Fibroblast of upper back skin (primary cell): ENCODE measurements at regions not wholly inside any gene's neighbourhood (a gene's known extent, or its start where the extent isn't known, plus 50 kb on each side); places are given as distances from the start of the nearest gene placed in this dataset.
"Not testable (repeated sequence)": the region's sequence is repeated elsewhere in the genome, so short reads cannot be mapped to it uniquely, and the experiment has no call there.

Source experiments
- DNase-seq: peaks from one replicate; pipeline ENCODE4 v3.0.0-alpha.2; 2013

- no peak for DNase-seq
Measured at GRCh38 chr16:85240982-85241924, 129.0 kb upstream of the CIBAR2 start.

DNA sequence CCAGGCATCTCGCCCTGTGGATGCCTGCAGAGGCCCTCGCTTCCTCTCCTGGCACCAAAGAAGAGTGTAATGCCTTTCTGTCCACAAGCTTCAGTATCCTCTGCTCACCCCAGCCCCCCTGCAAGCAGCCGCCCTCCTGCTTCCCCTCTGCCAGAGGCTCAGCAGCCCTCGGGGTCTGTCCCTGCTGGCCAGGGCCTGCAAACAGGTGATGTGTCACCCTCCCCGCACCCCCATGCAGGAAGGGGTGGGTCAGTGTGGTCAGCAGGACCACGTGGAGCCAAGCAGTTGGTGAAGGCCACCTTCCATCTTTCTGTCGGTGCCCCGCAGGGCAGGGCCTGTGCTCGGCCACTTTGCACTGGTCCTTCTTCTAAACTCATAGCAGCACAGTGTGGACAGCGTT is 129.9 kb upstream of the CIBAR2 start:
- DNase-seq = no peak

DNA sequence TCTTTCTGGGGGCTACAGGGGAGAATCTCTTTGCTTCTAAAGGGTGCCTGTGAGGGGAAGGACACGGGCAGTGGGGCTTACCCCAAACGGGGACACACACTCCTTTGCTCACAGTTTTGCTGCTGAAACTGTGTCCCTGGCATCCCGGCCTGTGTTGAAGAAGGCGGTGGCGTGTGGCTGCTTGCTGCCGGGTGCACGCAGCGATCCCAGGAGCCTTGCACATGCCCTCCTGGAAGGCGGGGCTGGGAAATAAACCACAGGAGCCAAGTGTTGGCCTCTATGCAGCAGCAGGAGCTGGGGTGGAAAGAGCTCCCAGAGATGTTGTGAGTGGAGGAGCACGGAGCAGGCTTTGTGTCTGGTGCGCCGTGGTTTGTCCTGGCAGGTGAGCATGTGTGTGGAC is 131.0 kb upstream of the CIBAR2 start:
- DNase-seq = no peak

- not testable (repeated sequence) for DNase-seq
Measured at GRCh38 chr16:85244452-85244851, 132.2 kb upstream of the CIBAR2 start.

DNA sequence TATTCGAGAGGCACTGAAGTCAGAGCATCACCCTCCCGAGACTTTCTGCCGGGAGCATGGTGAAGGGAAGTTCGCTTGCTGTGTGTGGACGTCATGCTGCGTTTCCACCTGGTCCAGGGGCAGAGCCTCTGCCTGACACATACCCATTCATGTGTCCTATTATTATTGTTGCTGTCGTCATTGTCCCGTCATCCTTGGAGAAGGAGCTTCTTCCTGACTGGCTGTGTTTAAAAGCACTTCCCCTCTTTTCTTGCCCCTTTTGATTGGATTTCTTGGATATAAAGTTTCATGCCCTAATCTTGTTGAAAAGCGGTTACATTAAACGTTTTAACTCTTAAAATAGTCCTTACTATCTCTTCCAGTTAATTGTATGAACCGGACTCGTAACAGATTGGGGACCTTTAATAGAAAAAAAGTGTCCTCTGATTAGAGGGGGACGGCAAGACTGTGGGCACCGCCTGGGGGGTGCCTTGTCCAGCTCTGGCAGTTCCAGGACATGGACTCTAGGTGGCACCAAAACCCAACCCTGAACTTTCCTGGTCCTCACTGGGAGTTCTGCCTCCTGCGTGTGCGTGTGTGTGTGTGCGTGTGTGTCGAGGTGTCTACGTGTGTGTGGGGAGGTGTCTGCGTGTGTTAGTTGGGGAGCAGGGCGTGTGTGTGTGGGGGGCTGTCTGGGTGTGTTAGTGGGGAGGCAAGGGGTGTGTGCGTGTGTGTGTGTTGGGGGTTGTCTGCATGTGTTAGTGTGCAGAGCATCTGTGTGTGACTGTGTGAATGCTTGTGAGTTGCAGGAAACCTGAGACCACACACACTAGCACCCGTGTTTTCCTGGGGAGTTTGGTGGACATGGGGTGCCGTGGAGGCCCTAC is 133.3 kb upstream of the CIBAR2 start:
- peak; percentile 81 for DNase-seq

GRCh38 chr16:85246473-85246872 is 134.2 kb upstream of the CIBAR2 start:
- peak; percentile 69 for DNase-seq

- no peak for DNase-seq
Measured at GRCh38 chr16:85246973-85247372, 134.7 kb upstream of the CIBAR2 start.

DNA sequence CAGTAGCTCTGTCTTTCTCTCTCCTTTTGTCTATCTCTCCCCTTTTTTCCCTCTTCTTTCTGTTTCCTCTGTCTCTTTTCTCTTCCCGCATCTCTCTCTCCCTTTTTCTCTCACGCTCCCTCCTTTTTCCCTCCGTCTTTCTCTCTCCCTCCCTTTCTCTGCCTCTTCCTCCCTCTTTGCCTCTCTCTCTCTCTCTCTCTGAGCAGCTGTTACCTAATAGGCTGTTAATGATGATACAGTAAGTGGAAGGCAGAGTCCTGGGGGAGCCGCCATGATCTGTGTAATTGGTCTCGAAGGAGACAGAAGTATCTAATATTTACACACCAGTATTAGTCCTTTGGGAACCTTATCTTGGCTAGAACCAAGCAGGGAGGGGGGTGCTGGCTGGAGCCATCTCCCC is 136.1 kb upstream of the CIBAR2 start:
- no peak for DNase-seq

DNA sequence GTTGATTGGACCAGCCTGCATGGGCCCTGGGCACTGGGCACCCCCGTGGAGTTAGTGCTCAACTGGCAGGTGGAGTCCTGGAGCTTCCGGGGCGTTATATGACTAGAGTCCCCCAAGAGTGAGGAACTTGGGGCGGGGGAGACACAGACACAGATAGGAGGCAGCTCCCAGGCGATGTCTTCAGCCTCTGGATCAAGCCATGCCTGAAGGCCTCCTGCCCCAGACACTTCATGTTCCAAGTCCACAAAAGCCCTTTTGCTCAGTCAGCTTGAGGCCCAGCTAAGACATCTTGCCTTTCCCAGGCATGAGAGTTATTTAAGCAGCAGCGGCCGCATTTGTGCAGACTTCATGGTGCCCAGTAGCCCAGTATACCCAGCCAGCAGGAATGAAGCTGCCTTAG is 136.6 kb upstream of the CIBAR2 start:
- DNase-seq = no peak

DNA sequence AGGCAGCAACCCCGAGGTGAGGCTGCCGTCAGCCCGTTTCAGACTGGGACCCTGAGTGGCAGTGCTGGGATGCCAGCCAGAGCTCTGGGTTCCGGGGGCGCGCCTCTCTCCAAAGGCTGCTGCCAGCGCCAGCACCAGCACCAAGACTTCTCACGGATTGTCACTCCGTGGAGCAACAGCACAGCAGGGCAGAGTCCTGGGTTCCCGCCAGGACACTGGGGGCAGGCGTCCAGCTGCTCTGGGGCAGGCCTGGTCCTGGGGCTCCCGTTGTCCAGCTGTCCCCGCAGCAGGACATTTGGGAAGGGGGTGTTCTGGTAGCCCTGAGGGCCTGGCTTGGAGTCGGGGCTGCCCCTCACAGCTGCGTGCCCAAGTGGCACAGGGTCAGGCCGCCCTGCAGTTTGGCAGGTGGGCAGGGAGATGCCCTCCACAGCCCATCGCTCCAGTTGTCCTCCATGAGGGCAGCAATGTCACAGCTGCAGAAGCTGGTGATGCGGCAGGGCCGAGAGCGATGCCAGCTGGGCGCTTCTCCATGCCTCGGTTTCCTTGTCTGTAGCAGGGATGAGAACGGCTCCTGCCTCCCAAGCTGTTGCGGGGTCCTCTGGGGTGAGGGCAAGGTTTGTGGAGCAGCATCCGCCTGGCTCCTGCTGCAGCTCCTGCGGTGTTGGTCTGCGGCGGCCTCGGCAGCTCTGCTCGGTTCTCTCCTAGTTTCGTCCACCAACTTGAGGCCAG is 137.3 kb upstream of the CIBAR2 start:
- no peak for DNase-seq

- no peak for DNase-seq
Measured at GRCh38 chr16:85250147-85250463, 137.8 kb upstream of the CIBAR2 start.

- DNase-seq = peak; percentile 86
Measured at GRCh38 chr16:85250609-85251223, 138.4 kb upstream of the CIBAR2 start.

DNA sequence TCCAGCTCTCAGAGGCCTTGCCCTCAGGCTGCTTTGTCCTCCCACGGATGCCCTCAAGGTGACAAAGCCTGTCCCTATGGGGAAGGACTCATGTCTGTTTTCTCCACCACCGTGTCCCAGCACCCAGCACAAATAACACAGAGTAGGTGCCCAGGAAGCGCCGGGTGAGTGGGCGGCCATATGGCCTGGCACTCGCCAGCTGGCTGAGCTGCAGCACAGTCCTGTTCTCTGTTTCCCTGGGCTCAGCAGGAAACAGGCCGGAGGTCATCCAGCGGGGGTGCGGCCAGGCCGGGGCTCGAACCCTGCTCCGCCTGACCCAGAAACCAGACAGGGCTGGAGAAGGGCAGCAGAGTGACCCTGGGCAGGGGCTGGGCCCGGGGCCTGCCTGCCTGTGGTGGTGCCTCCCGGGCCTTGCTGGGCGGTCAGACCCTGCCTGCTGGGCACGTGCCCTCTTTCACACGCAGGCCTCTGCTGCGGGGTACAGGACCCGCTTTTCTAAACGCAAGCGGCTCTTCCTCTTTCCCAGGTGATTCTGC is 139.0 kb upstream of the CIBAR2 start:
- no peak for DNase-seq

- no peak for DNase-seq
Measured at GRCh38 chr16:85252014-85252413, 139.7 kb upstream of the CIBAR2 start.

DNA sequence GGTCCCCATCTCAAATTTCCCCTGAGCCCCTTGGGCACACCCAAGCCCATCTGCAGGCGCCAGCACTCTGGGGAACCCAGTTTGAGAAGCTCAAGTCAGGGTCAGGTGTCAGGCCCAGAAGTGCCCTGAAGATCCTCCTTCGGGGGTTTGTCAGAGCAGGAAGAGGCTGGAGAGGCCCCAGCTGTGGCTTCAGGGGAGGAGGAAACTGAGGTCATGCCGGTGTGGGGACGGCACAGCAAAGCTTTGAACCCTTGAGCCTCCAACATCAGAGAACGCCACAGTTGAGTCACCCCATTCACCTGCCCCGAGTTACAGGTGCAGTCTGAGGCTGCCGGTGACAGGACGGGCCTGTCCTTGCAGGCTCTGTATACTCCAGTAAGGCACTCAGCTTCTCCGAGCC is 140.2 kb upstream of the CIBAR2 start:
- no peak for DNase-seq

DNA sequence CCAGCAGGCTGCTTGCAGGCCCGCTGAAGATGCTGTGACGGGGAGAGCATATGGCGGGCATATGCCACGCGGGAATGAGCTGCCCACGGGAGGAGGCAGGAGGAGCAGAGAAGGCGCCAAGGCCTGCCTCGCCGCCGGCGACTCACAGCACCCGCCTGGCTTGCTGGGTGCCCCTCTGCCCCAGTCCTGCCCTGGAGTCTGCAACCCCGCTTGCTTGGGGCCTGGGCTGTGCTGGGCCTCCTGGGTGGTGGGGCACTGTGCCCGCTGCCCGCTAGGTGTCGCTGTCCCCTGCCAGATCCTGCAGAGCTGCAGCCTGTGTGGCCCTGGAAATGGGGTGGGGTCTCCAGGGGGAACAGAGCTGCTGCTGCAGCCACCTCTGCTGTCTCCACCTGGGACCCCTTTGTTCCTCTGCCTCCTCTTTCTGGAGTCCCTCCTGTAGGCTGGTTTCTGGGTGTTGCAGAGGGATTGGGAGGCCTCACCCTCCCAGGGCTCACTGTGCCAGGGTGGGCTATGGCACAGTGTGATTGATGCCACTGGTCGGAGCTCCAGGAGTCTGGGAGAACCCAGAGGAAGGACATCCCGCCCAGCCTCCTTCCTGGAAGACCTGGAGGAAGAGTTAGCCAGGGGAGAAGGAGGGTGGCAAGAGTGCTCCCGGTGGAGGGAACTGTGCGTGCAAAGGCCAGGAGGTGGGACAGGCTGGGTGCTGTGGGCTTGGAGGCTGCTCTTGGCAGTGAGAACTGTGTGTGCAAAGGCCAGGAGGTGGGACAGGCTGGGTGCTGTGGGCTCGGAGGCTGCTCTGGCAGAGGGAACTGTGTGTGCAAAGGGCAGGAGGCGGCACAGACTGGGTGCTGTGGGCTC is 141.0 kb upstream of the CIBAR2 start:
- DNase-seq = peak; percentile 29

DNA sequence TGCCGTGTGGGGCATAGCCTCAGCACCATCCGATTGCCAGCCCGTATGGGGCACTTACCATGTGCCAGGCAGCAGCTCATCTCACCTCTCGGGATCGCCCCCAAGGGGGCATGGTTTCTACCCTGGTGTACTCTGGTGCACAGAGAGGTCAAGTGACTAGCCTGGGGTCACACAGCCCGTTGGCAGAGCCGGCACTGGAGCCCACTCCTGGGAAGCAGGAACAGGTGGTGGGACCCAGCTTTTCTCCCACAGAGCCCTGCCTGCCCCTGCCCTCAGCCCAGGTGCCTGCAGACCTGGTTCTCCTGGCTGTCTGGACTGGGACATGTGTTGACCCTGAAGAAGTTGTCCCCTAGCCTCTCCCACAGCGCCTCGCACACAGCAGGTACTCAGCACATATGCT is 141.8 kb upstream of the CIBAR2 start:
- DNase-seq = no peak

DNA sequence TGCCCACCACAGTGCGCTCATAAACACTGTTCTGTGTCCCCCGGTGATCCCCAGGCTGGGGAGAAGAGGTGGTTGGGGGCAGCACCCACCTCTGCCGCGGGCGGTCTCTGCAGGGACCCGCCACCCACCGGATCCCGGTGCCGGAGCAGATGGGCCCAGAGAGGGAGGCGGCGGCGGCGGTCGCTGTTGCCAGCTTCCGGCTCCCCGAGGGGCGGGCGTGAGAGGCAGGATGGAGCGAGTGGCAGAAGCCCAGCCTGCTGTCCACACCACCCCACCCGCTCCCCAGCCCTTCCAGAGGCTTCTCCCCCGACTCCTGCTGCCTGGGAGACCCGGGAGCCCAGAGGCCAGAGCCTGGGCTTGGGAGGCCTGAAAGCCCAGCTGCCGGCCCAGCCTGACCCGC is 142.6 kb upstream of the CIBAR2 start:
- DNase-seq = no peak

DNA sequence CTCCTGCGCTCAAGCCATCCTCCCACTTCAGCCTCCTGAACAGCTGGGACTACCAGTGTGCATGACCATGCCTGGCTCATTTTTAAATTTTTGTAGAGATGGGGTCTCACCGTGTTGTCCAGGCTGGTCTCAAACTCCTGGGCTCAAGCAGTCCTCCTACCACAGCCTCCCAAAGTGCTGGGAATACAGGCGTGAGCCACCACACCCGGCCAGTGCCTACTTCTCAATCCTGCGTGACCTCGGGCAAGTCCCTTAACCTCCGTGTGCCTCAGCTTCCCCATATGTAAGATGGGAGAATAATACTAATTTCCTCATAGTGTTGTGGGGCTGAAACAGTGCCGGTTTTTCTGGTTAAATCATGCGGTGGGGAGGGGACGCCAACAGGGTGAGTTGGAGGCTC is 143.5 kb upstream of the CIBAR2 start:
- no peak for DNase-seq

DNA sequence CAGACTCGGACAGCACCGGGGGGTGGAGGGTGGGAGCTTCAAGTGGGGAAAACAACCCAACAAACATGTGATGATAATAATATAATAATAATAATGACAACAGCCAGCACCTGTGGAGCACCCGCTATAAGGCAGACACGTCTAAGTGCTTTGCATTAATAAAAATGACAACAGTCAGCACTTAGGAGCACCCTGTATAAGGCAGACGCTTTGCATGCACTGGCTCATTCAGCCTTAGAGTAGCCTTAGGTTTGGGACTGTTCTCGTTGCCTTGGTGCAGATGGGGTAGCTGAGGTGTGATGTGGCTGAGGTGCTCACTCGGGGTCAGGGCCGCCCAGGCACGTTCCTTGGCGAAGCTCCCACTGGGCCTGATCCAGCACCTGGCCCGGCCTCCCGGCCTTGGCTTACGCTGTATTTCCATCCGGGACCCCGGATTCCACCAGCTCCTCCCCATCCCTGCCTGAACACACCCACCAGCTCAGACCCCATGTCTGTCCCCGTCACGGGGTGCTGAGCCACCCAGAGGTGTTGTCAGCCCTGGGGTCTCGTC is 144.0 kb upstream of the CIBAR2 start:
- no peak for DNase-seq

- DNase-seq = no peak
Measured at GRCh38 chr16:85257483-85257882, 145.2 kb upstream of the CIBAR2 start.
